Mesothelial cell of epicardium (in vitro differentiated cells): ENCODE measurements at regions not wholly inside any gene's neighbourhood (a gene's known extent, or its start where the extent isn't known, plus 50 kb on each side); places are given as distances from the start of the nearest gene placed in this dataset.

Experiments
- DNase-seq, 2 experiments: peaks; one replicate each; pipeline ENCODE4 v3.0.0; 2021; ENCODE audit warnings: low spot score in 2 of 2; ENCODE audit not compliant: unreplicated experiment in 2 of 2
- H3K27ac Mint-ChIP-seq: 2 replicates; pipeline ENCODE4 v1.8.0; 2021; ENCODE audit warnings: mixed read lengths
- H3K27me3 Mint-ChIP-seq: 2 replicates; pipeline ENCODE4 v1.8.0; 2021; ENCODE audit warnings: low read depth, mixed read lengths
- H3K36me3 Mint-ChIP-seq: 2 replicates; pipeline ENCODE4 v1.8.0; 2021; ENCODE audit warnings: mixed read lengths
- H3K4me1 Mint-ChIP-seq: 2 replicates; pipeline ENCODE4 v1.8.0; 2021; ENCODE audit warnings: mixed read lengths
- H3K4me3 Mint-ChIP-seq: 2 replicates; pipeline ENCODE4 v1.8.0; 2021; ENCODE audit warnings: mild to moderate bottlenecking, moderate library complexity, mixed read lengths
- H3K9me3 Mint-ChIP-seq: 2 replicates; pipeline ENCODE4 v1.8.0; 2021; ENCODE audit warnings: mixed read lengths
- TF ChIP-seq, protein P1 (sequence below): fragments of 200-600 bp; sonication (generic); IDR thresholded peaks from one replicate; pipeline ENCODE4 v1.5.0; 2021; ENCODE audit warnings: antibody characterized with exemption; ENCODE audit not compliant: unreplicated experiment

DNA sequence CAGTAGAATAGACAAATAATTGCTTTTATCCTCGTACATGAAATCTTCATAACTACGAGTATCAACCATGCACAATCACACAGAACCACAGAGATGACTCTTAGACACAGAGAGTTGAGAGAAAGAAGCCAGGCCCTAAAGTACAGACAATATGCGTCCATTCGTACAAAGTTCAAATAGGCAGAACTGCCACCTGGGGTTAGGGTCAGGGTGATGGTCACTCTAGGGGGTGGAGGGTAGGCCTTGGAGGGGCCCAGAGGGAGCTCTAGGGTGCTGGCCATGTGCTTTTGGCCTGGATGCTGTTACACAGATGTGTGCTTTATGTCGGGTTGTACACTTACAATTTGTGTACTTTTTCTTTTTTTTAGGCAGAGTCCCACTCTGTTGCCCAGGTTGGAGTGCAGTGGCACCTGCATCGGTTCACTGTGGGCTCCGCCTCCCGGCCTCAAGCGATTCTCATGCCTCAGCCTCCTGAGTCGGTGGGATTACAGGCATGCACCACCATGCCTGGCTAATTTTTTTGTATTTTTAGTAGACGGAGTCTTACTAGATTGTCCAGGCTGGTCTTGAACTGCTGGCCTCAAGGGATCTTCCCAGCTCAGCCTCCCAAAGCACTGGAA, 65.9 kb upstream of the KLF13 start:
- peaks cover 4% of the 10 kb centered on the region for H3K4me1 Mint-ChIP-seq
- H3K27me3 Mint-ChIP-seq = peaks cover 2% of the 10 kb centered on the region
- no peaks in the 10 kb centered on the region for H3K36me3 Mint-ChIP-seq
- no peak overlapping the region for H3K4me3 Mint-ChIP-seq
- TF ChIP-seq, protein P1, sequence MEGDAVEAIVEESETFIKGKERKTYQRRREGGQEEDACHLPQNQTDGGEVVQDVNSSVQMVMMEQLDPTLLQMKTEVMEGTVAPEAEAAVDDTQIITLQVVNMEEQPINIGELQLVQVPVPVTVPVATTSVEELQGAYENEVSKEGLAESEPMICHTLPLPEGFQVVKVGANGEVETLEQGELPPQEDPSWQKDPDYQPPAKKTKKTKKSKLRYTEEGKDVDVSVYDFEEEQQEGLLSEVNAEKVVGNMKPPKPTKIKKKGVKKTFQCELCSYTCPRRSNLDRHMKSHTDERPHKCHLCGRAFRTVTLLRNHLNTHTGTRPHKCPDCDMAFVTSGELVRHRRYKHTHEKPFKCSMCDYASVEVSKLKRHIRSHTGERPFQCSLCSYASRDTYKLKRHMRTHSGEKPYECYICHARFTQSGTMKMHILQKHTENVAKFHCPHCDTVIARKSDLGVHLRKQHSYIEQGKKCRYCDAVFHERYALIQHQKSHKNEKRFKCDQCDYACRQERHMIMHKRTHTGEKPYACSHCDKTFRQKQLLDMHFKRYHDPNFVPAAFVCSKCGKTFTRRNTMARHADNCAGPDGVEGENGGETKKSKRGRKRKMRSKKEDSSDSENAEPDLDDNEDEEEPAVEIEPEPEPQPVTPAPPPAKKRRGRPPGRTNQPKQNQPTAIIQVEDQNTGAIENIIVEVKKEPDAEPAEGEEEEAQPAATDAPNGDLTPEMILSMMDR = no peak
- no peak for DNase-seq
- peaks cover 6% of the 10 kb centered on the region for H3K9me3 Mint-ChIP-seq
- no peak overlapping the region for H3K27ac Mint-ChIP-seq

DNA sequence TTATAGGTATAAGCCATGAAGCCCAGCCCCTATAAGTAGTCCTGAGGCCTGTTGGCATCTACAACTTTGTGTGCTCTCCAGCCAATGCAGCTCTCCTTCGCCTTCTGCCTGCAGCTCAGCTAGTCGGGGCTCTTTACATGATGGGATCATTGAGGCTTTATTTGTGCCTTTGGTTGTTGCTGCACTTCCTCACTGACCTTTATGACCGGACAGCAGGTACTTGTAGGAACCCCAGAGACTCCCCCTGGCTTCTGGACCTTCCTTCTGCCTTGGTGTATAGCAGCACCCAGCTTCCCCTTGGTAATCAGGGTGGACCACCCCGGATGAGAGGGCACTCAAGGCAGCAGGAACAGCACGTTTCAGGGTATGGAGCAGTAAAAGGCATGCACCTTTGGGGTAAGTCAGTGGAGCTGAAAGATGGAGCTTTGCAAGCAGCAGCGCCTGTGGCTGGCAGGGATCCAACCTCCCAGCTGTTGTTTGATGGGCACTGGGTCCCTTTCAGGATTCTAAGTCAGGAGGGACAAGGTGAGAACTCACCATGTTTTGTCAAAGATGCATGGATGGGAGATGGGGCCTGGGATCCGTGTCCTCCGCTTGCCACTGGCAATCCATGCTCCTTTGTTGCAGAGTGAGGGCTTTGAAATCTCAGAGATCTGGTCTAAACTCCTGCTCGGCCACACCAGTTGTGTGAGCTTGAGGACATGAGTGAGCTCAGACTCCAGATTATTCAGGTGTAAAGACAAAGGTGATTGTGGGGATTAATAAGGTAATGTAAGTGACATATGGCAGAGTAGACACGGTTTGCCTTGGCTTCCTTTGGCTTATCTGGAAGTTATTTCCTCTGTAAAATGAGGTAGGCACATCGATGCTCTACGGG, 65.1 kb upstream of the KLF13 start:
- Mint-ChIP-seq H3K4me3 (no peak overlapping the region), H3K27ac (no peak overlapping the region), H3K9me3 (peaks cover 6% of the 10 kb centered on the region), H3K27me3 (peaks cover 2% of the 10 kb centered on the region), H3K4me1 (peaks cover 6% of the 10 kb centered on the region), H3K36me3 (no peaks in the 10 kb centered on the region)
- TF ChIP-seq, protein P1 = no peak
- DNase-seq = peak in 1 of 2 experiments; percentile 35

DNA sequence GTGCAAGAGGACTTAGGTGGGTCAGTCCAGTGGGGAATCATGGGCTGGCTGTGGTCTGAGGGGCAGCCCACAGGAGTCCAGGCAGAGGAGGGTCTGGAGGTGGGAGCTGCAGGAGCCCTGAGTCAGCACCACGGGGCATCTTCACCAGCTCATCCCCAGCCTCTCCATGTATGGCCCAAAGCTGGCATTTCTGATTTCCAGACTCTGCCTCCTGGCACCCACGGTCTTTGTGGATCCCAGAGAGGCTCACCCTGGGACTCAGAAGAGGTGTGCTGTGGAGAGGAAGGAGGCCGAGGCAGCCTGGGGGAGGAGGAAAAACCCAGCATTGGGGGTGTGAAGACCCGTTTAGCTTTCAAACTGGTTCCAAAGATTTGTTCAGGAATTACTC, 64.5 kb upstream of the KLF13 start:
- TF ChIP-seq, protein P1 = no peak
- H3K27me3 Mint-ChIP-seq = peaks cover 2% of the 10 kb centered on the region
- H3K36me3 Mint-ChIP-seq = no peaks in the 10 kb centered on the region
- DNase-seq = peak in 1 of 2 experiments; percentile 22
- no peak overlapping the region for H3K27ac Mint-ChIP-seq
- peaks cover 6% of the 10 kb centered on the region for H3K4me1 Mint-ChIP-seq
- H3K4me3 Mint-ChIP-seq = no peak overlapping the region
- H3K9me3 Mint-ChIP-seq = peaks cover 6% of the 10 kb centered on the region

DNA sequence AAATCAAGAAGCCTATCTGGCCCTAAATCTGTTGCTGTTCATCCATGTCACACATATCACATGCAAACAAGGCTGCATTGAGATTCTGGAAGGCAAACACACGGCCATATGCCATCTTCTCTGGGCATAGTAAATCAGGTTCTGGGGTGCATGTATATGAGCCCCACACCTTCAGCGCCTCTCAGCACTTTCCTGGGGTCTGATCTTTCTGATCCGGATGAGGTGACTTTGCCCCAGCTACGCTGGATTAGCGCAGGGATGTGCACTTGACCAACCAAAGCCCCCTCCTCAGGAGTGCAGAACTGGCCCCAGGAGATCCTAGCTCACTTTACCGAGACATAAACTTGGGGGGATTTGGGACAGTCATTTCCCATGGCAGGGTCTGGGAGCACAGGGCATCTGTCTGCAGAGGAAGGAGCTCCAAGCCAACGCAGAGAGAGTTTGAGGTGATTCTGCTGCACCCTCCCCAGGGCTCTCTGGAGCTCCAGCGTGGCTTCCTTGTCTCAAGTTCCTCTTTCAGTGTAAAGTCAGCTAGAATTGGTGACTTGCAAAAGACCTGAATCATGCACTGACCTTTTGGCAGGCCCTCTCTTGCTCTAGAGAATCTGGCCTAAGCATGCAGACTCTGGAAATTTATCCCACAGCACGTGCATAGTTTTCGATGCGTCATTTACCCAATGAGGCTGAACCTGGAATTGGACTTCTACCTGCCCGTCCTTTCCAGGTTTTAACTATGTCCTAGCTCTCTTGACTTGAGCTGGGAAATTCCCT, 63.5 kb upstream of the KLF13 start:
- H3K27ac Mint-ChIP-seq = no peak overlapping the region
- no peak overlapping the region for H3K4me3 Mint-ChIP-seq
- H3K27me3 Mint-ChIP-seq = peaks cover 2% of the 10 kb centered on the region
- H3K36me3 Mint-ChIP-seq = no peaks in the 10 kb centered on the region
- peak in 1 of 2 experiments; percentile 31 for DNase-seq
- TF ChIP-seq, protein P1 = no peak
- peaks cover 2% of the 10 kb centered on the region for H3K9me3 Mint-ChIP-seq
- H3K4me1 Mint-ChIP-seq = peaks cover 6% of the 10 kb centered on the region

DNA sequence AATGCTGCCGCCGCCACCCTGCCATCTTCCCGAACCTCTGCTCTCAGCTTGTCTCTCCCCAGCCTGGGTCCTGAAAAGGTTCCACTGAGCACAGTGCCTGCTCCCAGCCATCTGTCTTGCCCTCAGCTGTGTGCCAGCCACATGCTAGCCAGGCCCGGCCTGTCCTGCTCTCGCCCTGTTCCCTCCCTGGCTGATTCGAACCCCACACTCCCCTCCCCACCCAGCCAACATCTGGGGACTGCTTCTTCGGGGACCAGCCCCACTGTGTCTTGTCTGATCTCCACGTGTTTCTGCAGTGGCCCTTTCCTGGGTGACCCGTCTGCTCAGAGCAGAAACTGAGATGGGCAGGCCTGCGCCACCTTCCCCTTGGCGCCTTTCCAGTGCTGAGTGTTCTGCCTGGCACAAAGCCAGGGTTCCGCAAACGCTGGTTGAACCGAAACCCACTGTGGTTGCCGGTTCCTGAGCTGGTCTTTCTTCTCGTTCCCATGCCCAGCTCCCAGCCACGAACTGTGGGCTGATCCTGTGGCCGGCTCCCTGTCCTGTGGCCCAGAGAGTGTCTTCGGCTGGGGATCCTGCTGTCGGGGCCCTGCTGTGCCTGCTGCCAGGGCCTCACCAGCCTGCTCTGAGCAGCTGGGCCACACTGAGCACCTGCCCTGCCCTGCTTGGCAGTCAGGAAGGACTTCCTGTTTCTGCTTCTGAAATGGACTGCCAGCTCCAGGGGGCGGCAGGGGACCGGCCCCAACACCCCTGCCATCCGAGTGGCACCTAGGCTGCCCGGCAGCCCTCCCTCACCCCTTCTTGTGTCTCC, 62.7 kb upstream of the KLF13 start:
- no peak overlapping the region for H3K27ac Mint-ChIP-seq
- peaks cover 2% of the 10 kb centered on the region for H3K27me3 Mint-ChIP-seq
- peaks cover 6% of the 10 kb centered on the region for H3K4me1 Mint-ChIP-seq
- peak in 1 of 2 experiments; percentile 40 for DNase-seq
- TF ChIP-seq, protein P1 = no peak
- H3K4me3 Mint-ChIP-seq = no peak overlapping the region
- no peaks in the 10 kb centered on the region for H3K36me3 Mint-ChIP-seq
- H3K9me3 Mint-ChIP-seq = no peaks in the 10 kb centered on the region
